ENCODE measurements at regions not wholly inside any gene's neighbourhood (a gene's known extent, or its start where the extent isn't known, plus 50 kb on each side); places are given as distances from the start of the nearest gene placed in this dataset.
"Not testable (repeated sequence)": the region's sequence is repeated elsewhere in the genome, so short reads cannot be mapped to it uniquely, and the experiment has no call there.

- H3K27ac ChIP-seq (ENCODE audit: low read depth in 2 of 2, low read length in 2 of 2) = no peak overlapping the region
- no peak overlapping the region for H3K4me3 ChIP-seq (ENCODE audit: low read length in 2 of 2)
- H3K4me1 ChIP-seq (ENCODE audit: control insufficient read depth in 2 of 2, insufficient read depth in 2 of 2, low read length in 2 of 2) = no peaks in the 10 kb centered on the region
- H3K27me3 ChIP-seq (ENCODE audit: control insufficient read depth in 2 of 2, insufficient read depth in 2 of 2, low read length in 2 of 2) = no peaks in the 10 kb centered on the region
- no peak overlapping the region for H3K9ac ChIP-seq (ENCODE audit: low read depth in 1 of 2, low read length in 2 of 2)
- no peaks in the 10 kb centered on the region for H3K36me3 ChIP-seq (ENCODE audit: control insufficient read depth in 2 of 2, insufficient read depth in 2 of 2, low read length in 2 of 2)
- H3K9me3 ChIP-seq (ENCODE audit: control insufficient read depth in 2 of 2, low read length in 2 of 2) = no peaks in the 10 kb centered on the region
These were observed 80.7 kb upstream of the IGFBP7 start for GRCh38 chr4:57190601-57191481.

GRCh38 chr4:57187246-57187645, 77.1 kb upstream of the IGFBP7 start:
- H3K4me1 ChIP-seq (ENCODE audit: control insufficient read depth in 2 of 2, insufficient read depth in 2 of 2, low read length in 2 of 2) = no peaks in the 10 kb centered on the region

GRCh38 chr4:57184378-57185029, 74.3 kb upstream of the IGFBP7 start:
- H3K27ac ChIP-seq (ENCODE audit: low read depth in 2 of 2, low read length in 2 of 2) = no peak overlapping the region
- H3K36me3 ChIP-seq (ENCODE audit: control insufficient read depth in 2 of 2, insufficient read depth in 2 of 2, low read length in 2 of 2) = no peaks in the 10 kb centered on the region
- no peaks in the 10 kb centered on the region for H3K4me1 ChIP-seq (ENCODE audit: control insufficient read depth in 2 of 2, insufficient read depth in 2 of 2, low read length in 2 of 2)
- no peak overlapping the region for H3K4me3 ChIP-seq (ENCODE audit: low read length in 2 of 2)
- no peaks in the 10 kb centered on the region for H3K9me3 ChIP-seq (ENCODE audit: control insufficient read depth in 2 of 2, low read length in 2 of 2)
- H3K27me3 ChIP-seq (ENCODE audit: control insufficient read depth in 2 of 2, insufficient read depth in 2 of 2, low read length in 2 of 2) = no peaks in the 10 kb centered on the region
- no peak overlapping the region for H3K9ac ChIP-seq (ENCODE audit: low read depth in 1 of 2, low read length in 2 of 2)

More at GRCh38 chr4:57187246-57187645, 77.1 kb upstream of the IGFBP7 start:
- Histone ChIP-seq H3K27me3 (ENCODE audit: control insufficient read depth in 2 of 2, insufficient read depth in 2 of 2, low read length in 2 of 2) (no peaks in the 10 kb centered on the region), H3K4me3 (ENCODE audit: low read length in 2 of 2) (no peak overlapping the region), H3K9ac (ENCODE audit: low read depth in 1 of 2, low read length in 2 of 2) (no peak overlapping the region), H3K9me3 (ENCODE audit: control insufficient read depth in 2 of 2, low read length in 2 of 2) (no peaks in the 10 kb centered on the region), H3K27ac (ENCODE audit: low read depth in 2 of 2, low read length in 2 of 2) (no peak overlapping the region), H3K36me3 (ENCODE audit: control insufficient read depth in 2 of 2, insufficient read depth in 2 of 2, low read length in 2 of 2) (no peaks in the 10 kb centered on the region)

GRCh38 chr4:57182132-57182874, 72.1 kb upstream of the IGFBP7 start:
- H3K4me3 ChIP-seq (ENCODE audit: low read length in 2 of 2) = no peak overlapping the region
- no peak overlapping the region for H3K9ac ChIP-seq (ENCODE audit: low read depth in 1 of 2, low read length in 2 of 2)
- H3K27ac ChIP-seq (ENCODE audit: low read depth in 2 of 2, low read length in 2 of 2) = no peak overlapping the region

GRCh38 chr4:57173136-57173535, 63.0 kb upstream of the IGFBP7 start:
- H3K27me3 ChIP-seq (ENCODE audit: control insufficient read depth in 2 of 2, insufficient read depth in 2 of 2, low read length in 2 of 2); H3K27ac ChIP-seq (ENCODE audit: low read depth in 2 of 2, low read length in 2 of 2); H3K9ac ChIP-seq (ENCODE audit: low read depth in 1 of 2, low read length in 2 of 2); H3K36me3 ChIP-seq (ENCODE audit: control insufficient read depth in 2 of 2, insufficient read depth in 2 of 2, low read length in 2 of 2); H3K9me3 ChIP-seq (ENCODE audit: control insufficient read depth in 2 of 2, low read length in 2 of 2); H3K4me3 ChIP-seq (ENCODE audit: low read length in 2 of 2); H3K4me1 ChIP-seq (ENCODE audit: control insufficient read depth in 2 of 2, insufficient read depth in 2 of 2, low read length in 2 of 2): not testable (repeated sequence)

More at GRCh38 chr4:57182132-57182874, 72.1 kb upstream of the IGFBP7 start:
- no peaks in the 10 kb centered on the region for H3K4me1 ChIP-seq (ENCODE audit: control insufficient read depth in 2 of 2, insufficient read depth in 2 of 2, low read length in 2 of 2)
- no peaks in the 10 kb centered on the region for H3K27me3 ChIP-seq (ENCODE audit: control insufficient read depth in 2 of 2, insufficient read depth in 2 of 2, low read length in 2 of 2)
- no peaks in the 10 kb centered on the region for H3K36me3 ChIP-seq (ENCODE audit: control insufficient read depth in 2 of 2, insufficient read depth in 2 of 2, low read length in 2 of 2)
- H3K9me3 ChIP-seq (ENCODE audit: control insufficient read depth in 2 of 2, low read length in 2 of 2) = no peaks in the 10 kb centered on the region

GRCh38 chr4:57172065-57172464, 61.9 kb upstream of the IGFBP7 start:
- Histone ChIP-seq H3K9me3 (ENCODE audit: control insufficient read depth in 2 of 2, low read length in 2 of 2) (no peaks in the 10 kb centered on the region), H3K36me3 (ENCODE audit: control insufficient read depth in 2 of 2, insufficient read depth in 2 of 2, low read length in 2 of 2) (no peaks in the 10 kb centered on the region), H3K27me3 (ENCODE audit: control insufficient read depth in 2 of 2, insufficient read depth in 2 of 2, low read length in 2 of 2) (no peaks in the 10 kb centered on the region), H3K9ac (ENCODE audit: low read depth in 1 of 2, low read length in 2 of 2) (no peak overlapping the region), H3K27ac (ENCODE audit: low read depth in 2 of 2, low read length in 2 of 2) (no peak overlapping the region), H3K4me3 (ENCODE audit: low read length in 2 of 2) (no peak overlapping the region), H3K4me1 (ENCODE audit: control insufficient read depth in 2 of 2, insufficient read depth in 2 of 2, low read length in 2 of 2) (no peaks in the 10 kb centered on the region)

- Histone ChIP-seq H3K9ac (ENCODE audit: low read depth in 1 of 2, low read length in 2 of 2) (no peak overlapping the region), H3K27me3 (ENCODE audit: control insufficient read depth in 2 of 2, insufficient read depth in 2 of 2, low read length in 2 of 2) (peaks cover 0 to 2% of the 10 kb centered on the region in 2 donors), H3K9me3 (ENCODE audit: control insufficient read depth in 2 of 2, low read length in 2 of 2) (no peaks in the 10 kb centered on the region), H3K27ac (ENCODE audit: low read depth in 2 of 2, low read length in 2 of 2) (no peak overlapping the region), H3K36me3 (ENCODE audit: control insufficient read depth in 2 of 2, insufficient read depth in 2 of 2, low read length in 2 of 2) (no peaks in the 10 kb centered on the region), H3K4me1 (ENCODE audit: control insufficient read depth in 2 of 2, insufficient read depth in 2 of 2, low read length in 2 of 2) (peaks cover 0 to 4% of the 10 kb centered on the region in 2 donors), H3K4me3 (ENCODE audit: low read length in 2 of 2) (no peak overlapping the region)
These were observed 58.8 kb upstream of the IGFBP7 start for GRCh38 chr4:57168982-57169381.

- Histone ChIP-seq H3K27me3 (ENCODE audit: control insufficient read depth in 2 of 2, insufficient read depth in 2 of 2, low read length in 2 of 2) (peaks cover 0 to 2% of the 10 kb centered on the region in 2 donors), H3K4me3 (ENCODE audit: low read length in 2 of 2) (peak overlapping the region; percentile 75 to 86), H3K27ac (ENCODE audit: low read depth in 2 of 2, low read length in 2 of 2) (peak overlapping the region in 1 of 2 donors; percentile 16), H3K9ac (ENCODE audit: low read depth in 1 of 2, low read length in 2 of 2) (peak overlapping the region; percentile 34 to 67), H3K9me3 (ENCODE audit: control insufficient read depth in 2 of 2, low read length in 2 of 2) (no peaks in the 10 kb centered on the region), H3K4me1 (ENCODE audit: control insufficient read depth in 2 of 2, insufficient read depth in 2 of 2, low read length in 2 of 2) (peaks cover 2 to 8% of the 10 kb centered on the region in 2 donors), H3K36me3 (ENCODE audit: control insufficient read depth in 2 of 2, insufficient read depth in 2 of 2, low read length in 2 of 2) (no peaks in the 10 kb centered on the region)
These were observed 53.6 kb upstream of the IGFBP7 start for GRCh38 chr4:57163530-57164459.

- Histone ChIP-seq H3K9ac (ENCODE audit: low read depth in 1 of 2, low read length in 2 of 2) (no peak overlapping the region), H3K4me3 (ENCODE audit: low read length in 2 of 2) (no peak overlapping the region), H3K36me3 (ENCODE audit: control insufficient read depth in 2 of 2, insufficient read depth in 2 of 2, low read length in 2 of 2) (no peaks in the 10 kb centered on the region), H3K27me3 (ENCODE audit: control insufficient read depth in 2 of 2, insufficient read depth in 2 of 2, low read length in 2 of 2) (peaks cover 0 to 2% of the 10 kb centered on the region in 2 donors), H3K9me3 (ENCODE audit: control insufficient read depth in 2 of 2, low read length in 2 of 2) (no peaks in the 10 kb centered on the region), H3K4me1 (ENCODE audit: control insufficient read depth in 2 of 2, insufficient read depth in 2 of 2, low read length in 2 of 2) (peaks cover 2 to 8% of the 10 kb centered on the region in 2 donors), H3K27ac (ENCODE audit: low read depth in 2 of 2, low read length in 2 of 2) (no peak overlapping the region)
These were observed 52.4 kb upstream of the IGFBP7 start for GRCh38 chr4:57162499-57163019.

All from mucosa of rectum (tissue), 2 donors.